Activated CD8-positive, alpha-beta memory T cell treated with anti-CD3 and anti-CD28 coated beads for 48 hours (primary cell): ENCODE measurements at regions not wholly inside any gene's neighbourhood (a gene's known extent, or its start where the extent isn't known, plus 50 kb on each side); places are given as distances from the start of the nearest gene placed in this dataset.

Experiments used
- DNase-seq, 3 experiments: peaks; one replicate each; pipeline ENCODE4 v3.0.0-alpha.2; 2020; ENCODE audit warnings: low read depth in 2 of 3, low spot score in 2 of 3

GRCh38 chr10:65675236-65675635 lies 1250.6 kb upstream of the LRRTM3 start:
- no peak for DNase-seq

- no peak for DNase-seq
Observed at GRCh38 chr10:65684896-65685295, 1240.9 kb upstream of the LRRTM3 start.

DNA sequence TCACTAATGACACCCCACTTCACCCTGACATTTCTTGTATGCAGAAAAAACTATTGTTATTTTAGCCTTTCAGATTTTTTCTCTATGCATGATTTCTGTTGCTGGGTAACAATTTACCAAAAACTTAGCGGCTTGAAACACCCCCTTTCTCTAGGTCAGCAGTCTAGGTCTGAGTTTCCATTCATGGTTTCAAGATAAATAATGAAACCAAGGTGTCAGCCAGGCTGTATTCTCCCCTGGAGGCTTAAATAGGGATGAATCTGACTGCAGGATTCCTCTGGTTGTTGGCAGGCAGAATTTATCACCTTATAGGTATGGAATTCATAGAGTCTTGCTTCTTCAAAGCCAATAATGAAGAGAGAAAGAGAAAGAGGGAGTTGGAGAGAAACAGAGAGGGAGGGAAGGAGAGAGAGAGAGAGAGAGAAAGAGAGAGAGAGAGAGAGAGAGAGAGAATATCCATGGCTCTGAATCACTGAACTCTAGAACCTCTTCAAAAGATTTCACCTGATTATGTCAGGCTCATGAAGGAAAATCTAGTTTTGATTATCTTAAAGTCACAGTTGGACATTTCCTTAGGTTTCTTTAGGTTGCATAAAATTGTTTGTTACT lies 1224.6 kb upstream of the LRRTM3 start:
- DNase-seq = no peak

DNA sequence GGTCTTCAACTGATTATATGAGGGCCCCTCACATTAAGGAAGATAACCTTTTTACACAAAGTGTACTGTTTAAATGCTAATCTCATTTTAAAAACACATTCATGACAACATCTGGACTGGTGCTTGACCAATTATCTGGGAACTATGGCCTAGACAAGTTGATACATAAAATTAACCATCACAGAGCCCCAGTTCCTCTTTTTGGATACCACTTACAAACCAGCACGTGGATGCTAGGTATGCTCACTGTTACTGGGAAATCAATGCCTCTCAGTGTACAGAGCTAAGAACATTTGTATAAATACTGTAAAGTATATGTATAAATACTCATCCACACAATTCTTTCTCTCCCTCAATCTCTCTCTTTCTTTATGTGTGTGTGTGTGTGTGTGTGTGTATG lies 1217.8 kb upstream of the LRRTM3 start:
- DNase-seq = no peak

- no peak for DNase-seq
Observed at GRCh38 chr10:65710306-65710705, 1215.5 kb upstream of the LRRTM3 start.

DNA sequence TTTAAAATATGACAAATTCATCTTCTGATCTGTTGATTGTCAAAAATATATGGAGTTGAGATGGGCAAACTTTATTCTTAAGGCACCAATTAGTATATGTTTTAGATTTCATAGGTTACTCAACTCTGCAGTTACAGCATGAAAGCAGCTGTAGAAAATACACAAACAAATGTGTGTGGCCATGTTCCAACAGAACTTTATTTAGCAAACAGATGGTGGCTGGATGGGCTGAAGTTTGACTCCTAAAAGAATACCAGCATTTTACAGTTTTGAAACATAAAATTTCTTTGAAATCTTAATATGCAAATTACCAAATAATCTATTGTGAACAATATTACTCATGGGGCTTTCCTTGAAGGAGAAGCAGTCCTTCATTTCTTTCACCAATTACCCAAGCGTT lies 1206.0 kb upstream of the LRRTM3 start:
- no peak for DNase-seq

DNA sequence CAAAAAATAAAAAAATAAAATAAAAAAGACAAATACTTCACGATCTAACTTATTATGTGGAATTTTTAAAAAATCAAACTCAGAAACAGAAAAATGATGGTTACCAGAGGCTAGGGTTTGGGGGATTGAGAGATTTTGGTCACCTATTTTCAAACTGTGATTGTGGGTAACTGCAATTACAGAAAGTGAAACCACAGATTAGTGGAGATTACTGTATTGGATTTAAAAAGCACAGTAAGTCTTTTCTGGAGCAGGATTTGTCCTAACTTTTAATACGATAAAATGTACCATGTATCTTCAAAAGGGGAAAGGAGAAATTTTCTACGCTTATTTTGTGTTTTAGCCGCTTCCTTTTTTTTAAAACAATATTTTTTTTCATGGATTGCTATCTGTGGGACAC lies 1204.9 kb upstream of the LRRTM3 start:
- DNase-seq = no peak

GRCh38 chr10:65723525-65723924 lies 1202.3 kb upstream of the LRRTM3 start:
- DNase-seq = no peak

DNA sequence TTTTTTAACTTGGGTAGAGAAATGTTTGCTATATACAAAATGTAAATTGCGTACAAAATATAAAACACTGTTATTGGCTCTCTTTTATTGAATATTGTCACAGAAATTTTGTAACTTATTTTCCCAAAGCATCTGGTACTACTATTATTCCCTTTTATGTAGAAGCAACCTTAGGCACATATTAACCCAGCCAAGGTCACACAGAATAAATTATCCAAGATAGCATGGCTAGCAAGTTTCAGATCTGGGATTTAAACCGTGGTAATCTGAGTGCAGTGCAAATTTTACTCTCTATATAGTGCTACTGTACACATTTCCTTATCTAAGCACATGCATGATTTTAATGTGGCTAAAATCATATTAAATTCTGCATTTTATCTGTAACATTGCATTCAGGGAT lies 1190.5 kb upstream of the LRRTM3 start:
- DNase-seq = no peak

- no peak for DNase-seq
Observed at GRCh38 chr10:65742906-65743305, 1182.9 kb upstream of the LRRTM3 start.

- no peak for DNase-seq
Observed at GRCh38 chr10:65751218-65751617, 1174.6 kb upstream of the LRRTM3 start.

GRCh38 chr10:65751896-65752295 lies 1173.9 kb upstream of the LRRTM3 start:
- no peak for DNase-seq

DNA sequence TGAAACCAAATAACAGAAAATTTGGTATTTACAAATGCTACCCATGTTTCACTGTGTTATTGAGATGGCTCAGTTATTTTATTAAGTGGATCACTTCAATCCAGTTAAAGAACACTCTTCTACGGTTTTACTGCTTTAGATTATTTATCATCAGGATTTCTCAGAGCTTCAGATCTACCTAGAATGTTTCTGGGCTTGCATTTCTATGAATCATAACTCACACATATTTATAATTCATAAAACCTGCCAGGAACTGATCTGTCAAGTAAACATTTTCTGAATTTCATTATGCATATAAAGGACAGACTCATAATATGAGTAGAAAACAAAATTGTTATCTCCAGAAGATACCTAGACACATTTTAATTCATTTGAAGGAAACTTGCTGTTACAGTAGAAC lies 1172.3 kb upstream of the LRRTM3 start:
- no peak for DNase-seq

GRCh38 chr10:65754112-65754511 lies 1171.7 kb upstream of the LRRTM3 start:
- no peak for DNase-seq

DNA sequence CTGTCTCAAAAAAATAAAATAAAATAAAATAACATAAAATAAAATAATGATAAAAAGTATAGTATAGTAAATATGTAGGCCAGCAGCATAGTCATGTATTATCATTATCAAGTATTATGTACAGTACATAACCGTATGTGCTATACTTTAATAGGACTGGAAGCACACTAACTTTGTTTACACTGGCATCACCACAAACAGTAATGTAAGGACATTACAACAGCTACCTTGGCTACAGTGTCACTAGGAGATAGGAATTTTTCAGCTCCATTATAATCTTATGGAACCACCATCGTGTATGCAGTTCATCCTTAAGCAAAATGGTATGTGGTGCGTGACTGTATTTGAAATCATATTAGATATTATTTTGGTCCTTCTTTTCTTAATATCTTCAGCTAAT lies 1163.5 kb upstream of the LRRTM3 start:
- DNase-seq = no peak

- DNase-seq = no peak
Observed at GRCh38 chr10:65765006-65765541, 1160.8 kb upstream of the LRRTM3 start.

- no peak for DNase-seq
Observed at GRCh38 chr10:65769828-65770227, 1156.0 kb upstream of the LRRTM3 start.

DNA sequence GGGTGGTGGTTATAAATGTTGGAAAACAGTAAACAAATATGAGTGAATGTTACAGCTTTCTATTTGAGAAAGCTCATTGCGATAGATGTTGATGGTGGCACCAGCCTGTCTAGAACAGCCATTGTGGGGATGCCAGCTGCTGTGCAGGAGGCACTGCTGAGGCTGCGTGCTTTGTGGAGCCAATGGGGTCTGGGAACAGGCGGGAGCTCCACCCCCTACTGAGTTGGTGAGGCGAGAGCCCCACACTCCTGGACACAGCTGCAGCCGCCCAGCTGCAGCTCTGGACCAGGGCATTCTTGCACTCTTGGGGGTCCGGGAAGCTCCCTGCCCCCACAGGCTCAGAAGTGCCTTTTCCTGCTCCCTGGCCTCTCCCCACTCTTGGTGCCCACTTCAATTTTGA lies 1147.1 kb upstream of the LRRTM3 start:
- no peak for DNase-seq

DNA sequence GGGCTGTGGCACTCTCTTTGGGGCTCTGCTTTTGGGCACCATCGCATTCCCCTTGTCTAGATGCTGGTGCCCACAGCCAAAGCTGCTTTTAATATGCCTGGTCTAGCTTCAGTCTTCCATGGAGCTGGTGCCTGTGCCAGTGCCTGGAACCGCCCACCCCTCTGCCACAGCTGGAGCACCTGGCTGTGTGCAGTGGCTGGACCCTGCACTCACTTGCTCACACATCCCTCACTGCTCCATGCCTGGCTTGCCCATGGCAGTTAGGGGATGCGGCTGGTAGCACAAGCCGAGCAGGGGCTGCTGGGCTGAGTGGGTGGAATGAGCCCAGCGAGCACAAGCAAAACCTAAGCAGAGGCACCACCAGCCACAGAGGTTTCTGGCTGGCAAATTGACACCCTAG lies 1145.9 kb upstream of the LRRTM3 start:
- no peak for DNase-seq

DNA sequence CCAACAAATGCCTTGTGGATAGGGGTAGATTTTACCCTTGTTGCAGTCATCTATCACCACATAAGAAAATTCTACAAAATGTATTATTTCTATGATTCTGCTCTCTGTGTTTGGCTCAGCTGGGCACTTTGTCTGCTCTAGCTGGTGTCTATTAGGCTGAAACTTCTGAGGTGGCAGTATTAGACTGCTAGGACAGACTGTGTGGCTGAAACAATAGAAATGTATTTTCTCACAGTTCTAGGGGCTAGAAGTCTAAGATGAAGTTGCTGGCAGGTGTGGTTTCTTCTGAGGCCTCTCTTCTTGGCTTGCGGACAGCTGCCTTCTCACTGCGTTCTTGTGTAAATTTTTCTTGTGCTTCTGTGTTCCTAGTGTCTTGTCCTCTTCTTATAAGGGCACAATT lies 1139.6 kb upstream of the LRRTM3 start:
- DNase-seq = no peak

GRCh38 chr10:65787571-65787970 lies 1138.3 kb upstream of the LRRTM3 start:
- DNase-seq = no peak

- no peak for DNase-seq
Observed at GRCh38 chr10:65788271-65788670, 1137.6 kb upstream of the LRRTM3 start.

DNA sequence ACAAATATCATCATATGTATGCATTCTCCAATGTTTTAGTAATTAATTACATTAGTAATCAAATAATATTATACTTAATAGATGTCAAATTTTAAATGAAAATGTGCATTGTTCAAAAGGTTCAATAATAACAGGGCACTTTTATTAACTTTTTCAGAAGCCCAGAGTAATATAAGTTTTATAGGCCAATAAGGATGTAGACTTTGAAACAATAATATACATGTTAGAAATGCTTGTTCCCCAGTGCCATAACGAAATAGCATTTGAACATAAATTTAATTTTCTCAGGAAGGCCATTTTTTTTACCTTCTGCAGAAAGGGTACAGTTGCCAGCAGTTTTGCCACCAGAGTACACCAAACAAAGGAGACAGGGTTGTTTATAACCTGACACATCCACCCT lies 1133.9 kb upstream of the LRRTM3 start:
- no peak for DNase-seq
